ENCODE measurements at regions not wholly inside any gene's neighbourhood (a gene's known extent, or its start where the extent isn't known, plus 50 kb on each side); places are given as distances from the start of the nearest gene placed in this dataset.
"Not testable (repeated sequence)": the region's sequence is repeated elsewhere in the genome, so short reads cannot be mapped to it uniquely, and the experiment has no call there.

DNA sequence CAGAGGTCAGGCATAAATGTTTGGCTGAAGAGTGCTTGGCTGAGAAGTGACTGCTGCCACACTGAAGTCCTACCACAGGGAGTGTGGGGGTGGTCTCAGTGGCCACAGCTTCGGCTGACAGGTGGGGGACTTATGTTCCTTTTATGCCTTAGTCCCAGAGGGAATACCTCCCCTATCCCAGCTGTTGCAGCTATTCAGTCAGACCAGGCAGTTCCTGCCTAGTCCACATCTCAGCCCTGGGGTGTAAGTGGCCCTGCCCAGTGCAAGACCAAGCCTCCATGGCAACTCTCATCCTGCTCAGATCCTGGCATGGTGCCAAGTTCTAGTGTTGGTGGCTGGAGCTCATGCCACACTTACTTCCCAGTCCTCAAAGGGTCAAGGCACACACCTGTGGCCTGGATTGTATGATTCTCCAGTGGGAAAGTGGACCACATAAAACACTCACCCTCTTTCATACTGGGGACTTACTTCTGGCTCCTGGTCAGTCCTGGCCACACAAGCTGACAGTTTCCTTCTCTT lies 161.3 kb upstream of the CAND1 start:
- ATAC-seq (no peak), DNase-seq (ENCODE audit: low spot score) (no peak)

DNA sequence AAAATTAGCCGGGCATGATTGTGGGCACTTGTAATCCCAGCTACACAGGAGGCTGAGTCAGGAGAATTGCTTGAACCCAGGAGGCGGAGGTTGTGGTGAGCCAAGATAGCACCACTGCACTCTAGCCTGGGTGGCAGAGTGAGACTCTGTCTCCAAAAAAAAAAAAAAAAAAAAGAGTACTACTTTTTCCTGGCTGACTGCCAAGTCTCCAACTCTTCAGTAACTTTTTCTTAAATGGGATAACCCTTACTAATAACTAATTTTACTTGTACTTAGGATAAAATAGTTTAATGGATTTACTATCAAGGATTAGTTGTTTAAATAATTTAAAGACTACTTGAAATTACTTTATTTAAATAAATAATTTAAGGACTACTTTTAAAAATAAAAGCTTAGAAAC lies 158.8 kb upstream of the CAND1 start:
- not testable (repeated sequence) for ATAC-seq; DNase-seq (ENCODE audit: low spot score)

DNA sequence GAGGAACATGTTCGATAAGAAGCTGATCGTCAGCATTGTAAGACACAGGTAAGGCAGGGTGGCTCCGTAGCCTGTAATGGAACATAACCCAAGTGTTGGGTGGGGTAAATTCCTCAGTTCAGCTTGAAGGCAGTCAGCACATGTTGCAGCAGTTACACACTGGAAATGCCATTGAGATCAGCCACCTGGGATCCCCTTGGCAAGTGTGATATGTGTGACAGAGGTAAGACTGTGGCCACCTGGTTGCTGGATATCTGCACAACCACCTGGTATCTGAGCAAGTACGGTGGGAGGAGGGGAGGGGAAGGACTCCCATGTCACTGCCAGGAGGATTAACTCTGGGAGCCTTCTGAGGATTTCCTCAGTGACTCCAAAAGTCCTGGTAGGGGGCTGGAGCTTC lies 158.0 kb upstream of the CAND1 start:
- no peak for DNase-seq (ENCODE audit: low spot score)

DNA sequence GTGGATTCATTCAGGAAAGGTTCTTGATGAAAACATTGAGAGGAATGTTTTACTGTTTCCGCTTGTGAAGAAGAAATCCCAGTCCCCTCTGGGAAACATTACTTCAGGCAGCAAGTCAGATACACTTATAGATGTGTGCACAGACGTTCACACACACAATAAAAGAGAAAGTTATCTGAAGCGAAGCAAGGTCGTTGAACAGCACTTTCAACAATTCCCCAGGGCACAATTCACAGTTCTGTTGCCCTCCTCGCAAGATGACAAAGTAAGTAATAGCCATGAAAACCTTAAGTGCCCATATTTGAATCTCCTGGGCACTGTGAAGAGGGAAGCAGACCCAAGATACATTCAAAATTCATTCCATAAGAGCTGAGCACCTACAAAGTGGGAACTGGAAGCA lies 156.6 kb upstream of the CAND1 start:
- ATAC-seq, result no peak

More for the DNA sequence above, 158.0 kb upstream of the CAND1 start:
- no peak for ATAC-seq

DNA sequence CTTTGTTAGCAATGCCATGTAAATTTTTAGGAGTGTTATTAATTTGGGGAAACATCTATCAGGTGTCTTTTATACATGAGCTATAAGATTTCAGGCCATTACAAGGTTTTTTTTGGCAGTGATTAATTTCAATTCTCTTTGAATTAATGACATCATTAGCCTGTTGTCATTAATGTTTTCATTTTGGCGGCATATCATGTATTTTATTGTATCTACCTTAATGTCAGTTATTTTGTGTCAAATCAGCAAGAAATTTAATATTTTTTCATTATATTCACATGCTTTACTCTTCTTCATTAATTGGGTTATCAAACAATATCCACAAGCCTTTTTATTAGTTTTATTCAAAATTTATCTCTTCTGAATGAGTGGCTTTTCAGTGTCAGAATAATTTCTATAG lies 153.0 kb upstream of the CAND1 start:
- ATAC-seq (no peak), DNase-seq (ENCODE audit: low spot score) (no peak)

More for the DNA sequence above, 156.6 kb upstream of the CAND1 start:
- DNase-seq (ENCODE audit: low spot score), result no peak

DNA sequence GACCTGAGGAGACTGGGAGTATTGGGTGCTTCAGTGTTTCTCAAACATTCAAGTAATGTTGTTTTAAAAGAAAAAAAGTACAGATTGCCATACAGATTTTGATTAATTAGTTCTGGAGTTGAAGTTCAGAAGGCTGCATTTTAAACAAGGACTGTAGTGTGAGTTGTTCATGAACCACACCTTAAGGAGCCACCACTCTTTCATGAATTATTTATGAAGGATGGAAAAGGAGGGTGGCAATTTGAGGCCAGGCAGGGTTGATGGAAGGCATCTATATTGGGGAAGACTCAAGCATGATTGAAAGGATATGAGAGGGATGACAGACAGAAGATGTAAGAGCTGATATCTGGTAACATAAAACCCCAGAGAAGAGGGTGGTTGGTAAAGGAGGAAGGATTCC lies 146.6 kb upstream of the CAND1 start:
- ATAC-seq, result no peak
- DNase-seq (ENCODE audit: low spot score), result no peak

DNA sequence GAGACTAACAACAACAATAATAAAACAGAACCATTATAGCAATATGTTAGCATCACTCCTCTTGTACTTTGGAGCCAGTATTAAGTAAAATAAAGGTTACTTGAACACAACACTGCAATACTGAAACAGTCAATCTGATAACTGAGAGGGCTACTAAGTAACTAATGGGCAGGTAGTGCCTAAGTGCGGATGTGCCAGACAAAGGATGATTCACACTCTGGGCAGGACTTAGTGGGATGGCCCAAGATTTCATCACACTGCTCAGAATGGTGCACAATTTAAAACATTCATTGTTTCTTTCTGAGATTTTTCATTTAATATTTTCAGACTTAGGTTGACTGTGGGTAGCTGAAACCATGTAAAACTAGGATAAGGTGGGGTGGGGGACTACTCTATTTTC lies 131.9 kb upstream of the CAND1 start:
- no peak for ATAC-seq
- DNase-seq (ENCODE audit: low spot score), result no peak

DNA sequence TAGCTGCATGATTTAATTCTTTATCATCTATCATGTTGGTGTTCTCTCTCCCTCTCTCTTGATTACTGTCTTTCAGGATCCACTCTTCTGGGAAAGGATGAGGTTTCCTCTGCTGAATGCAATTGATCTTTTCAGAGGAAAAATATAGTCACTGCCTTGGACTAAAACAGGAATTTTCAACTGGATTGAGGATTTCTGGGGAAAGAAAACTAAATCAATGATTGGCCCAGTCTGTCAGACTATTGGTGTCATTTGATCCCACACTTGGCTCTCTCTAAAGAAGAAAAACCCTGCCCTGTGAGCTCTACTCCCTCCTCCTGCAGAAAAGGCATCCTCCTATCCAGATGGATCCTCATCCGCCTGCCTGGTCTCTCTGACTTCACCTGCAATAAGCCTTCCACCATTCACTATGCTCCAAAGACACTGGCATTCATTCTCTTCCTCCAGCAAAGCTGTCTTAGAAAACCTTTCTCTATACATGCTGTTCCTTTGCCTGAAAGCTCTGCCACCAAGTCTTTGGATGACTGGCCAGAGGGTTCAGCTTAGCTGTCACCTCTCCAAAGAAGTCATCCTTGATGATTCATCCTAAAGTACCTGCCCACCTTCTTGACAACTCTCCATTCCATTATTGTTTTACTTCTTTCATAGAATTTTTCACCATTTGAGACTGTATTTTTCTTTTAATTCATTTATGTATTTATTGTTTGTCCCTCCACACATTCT lies 127.7 kb upstream of the CAND1 start:
- ATAC-seq, result no peak
- no peak for DNase-seq (ENCODE audit: low spot score)

DNA sequence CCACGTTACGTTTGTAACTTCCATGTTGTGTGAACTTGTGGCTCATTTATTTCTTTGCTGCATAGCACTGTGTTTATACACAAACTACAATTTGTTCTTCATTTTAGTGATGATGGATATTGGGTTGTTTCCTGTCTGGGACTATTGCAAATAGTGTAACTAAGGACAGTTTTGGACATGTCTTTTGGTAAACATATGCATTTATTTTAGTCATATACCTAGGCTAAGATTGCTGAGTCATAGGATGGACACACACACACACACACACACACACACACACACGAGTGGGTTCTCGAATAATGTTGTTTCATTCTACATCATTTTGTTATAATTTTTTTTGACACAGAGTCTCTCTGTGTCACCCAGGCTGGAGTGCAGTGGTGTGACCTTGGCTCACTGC lies 123.5 kb upstream of the CAND1 start:
- DNase-seq (ENCODE audit: low spot score), result no peak
- ATAC-seq, result no peak

DNA sequence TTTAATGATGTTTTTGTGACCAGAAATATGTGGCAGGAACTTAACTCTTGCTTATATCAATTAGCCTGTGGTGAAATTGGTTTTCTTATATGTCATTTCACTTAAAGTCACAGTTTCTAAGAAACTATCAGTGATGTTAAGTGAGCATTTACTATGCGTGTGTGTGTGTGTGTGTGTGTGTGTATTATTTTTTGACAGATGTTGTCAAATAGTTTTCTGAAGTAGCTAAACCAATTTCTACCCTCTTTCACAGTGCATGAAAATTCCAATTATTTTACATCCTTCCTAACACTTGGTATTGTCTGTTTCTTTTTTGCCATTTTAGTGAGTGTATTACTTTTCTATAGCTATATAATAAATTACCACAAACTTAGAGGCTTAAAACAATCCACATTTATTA lies 122.1 kb upstream of the CAND1 start:
- no peak for DNase-seq (ENCODE audit: low spot score)
- ATAC-seq, result no peak

DNA sequence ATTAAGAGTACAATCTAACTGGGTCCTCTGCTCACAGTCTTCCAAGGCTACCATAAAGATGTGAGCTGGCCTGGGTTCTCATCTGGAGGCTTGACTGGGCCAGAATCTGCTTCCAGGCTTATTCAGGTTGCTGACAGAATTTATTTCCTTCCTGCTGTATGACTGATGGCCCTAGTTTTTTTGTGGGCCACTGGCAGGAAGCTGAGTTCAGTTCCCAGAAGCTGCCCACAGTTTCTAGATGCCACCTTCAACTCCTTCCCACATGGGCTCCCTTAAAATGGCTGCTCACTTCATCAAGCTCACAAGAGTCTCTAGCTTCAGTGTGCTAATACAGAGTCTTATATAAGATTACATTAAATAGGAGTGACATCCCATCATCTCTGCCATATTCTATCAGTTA lies 121.7 kb upstream of the CAND1 start:
- DNase-seq (ENCODE audit: low spot score) (no peak), ATAC-seq (no peak)

DNA sequence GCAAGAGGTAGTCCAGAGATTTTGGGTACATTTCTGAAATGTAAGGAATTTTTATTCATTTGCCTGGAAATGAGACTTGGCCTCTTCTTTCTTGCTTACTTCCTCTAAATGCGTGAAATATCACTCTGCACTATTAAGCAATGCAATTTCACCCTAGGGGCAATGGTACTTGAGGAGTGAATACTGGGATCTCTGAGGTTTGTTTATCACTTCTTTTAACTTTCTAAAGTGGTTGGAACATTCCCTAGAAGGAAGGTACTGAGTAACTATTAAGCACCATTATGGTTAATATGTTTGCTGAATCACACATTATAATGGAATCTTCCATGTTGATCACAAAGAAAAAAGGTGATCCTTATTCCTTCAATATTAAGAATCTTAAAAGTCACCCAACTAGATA lies 120.9 kb upstream of the CAND1 start:
- no peak for ATAC-seq

DNA sequence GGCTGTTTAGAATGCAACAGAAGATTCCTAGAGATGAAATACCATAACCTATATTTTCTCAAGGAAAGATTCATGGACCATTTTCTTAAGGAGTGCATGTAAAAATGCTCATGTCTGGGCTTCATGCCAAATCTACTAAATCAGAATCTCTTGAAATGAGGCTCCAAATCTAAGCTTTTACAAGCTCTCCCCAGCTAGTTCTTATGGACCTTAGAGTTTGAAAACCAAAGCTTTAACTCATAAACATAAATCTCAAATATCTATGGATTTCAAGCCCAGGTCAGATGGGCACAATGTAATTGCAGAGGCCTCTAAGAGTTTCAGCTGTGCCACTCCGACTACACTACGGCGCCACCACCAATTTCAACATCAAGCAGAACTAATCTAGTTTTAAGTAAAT lies 117.3 kb upstream of the CAND1 start:
- DNase-seq (ENCODE audit: low spot score), result no peak

More for the DNA sequence above, 120.9 kb upstream of the CAND1 start:
- no peak for DNase-seq (ENCODE audit: low spot score)

DNA sequence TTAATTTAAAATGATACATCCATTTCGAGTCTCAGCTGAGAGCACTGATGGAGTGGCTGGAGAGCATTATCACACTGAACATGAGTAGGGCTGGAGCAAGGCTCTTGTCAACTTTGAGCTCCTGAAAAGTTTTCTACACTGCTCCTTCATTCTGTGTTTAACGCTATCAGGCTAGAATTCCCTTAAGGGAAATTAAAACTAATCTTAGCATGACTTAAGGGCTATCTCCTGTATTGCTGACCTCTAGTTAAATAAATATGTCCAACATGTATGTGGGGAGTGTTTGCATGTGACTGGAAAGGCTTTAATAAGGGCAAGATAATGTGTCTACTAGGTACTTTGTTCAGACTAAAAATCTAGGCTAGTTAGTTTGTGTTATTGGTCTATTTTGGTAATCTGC lies 116.7 kb upstream of the CAND1 start:
- ATAC-seq (no peak), DNase-seq (ENCODE audit: low spot score) (no peak)

More for the DNA sequence above, 117.3 kb upstream of the CAND1 start:
- no peak for ATAC-seq

DNA sequence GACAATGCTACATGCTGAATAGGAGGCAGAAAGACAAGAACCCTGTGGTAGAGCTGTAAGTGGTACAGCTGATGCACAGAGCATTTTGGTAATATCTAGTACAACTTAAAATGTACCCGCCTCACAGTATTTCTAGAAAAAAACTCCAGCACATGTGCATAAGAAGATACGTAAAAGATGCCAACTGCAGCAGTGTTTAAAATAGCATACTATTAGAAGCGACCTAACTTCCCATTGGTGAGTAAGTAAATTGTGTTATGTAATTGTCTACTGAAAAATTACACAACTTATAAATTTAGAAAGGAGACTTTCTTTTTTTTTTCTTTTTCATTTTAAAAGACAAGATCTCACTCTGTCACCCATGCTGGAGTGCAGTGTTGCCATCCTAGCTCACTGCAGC lies 114.3 kb upstream of the CAND1 start:
- ATAC-seq (no peak), DNase-seq (ENCODE audit: low spot score) (no peak)

DNA sequence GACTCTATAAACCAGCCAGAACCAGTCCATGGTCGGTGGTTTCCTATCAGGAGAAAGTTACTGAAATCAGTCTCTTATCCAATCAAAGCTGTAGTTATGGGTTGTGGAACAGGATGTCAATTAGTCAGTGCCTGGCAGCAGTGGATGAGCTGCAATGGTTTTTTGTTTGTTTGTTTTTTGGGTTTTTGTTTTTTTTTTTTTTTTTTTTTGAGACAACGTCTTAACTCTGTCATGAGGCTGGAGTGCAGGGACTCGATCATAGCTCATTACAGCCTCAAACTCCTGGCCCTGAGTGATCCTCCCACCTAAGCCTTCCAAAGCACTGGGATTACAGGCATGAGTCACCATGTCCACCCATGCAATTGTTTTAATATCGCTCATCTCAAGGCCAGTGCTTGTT lies 113.3 kb upstream of the CAND1 start:
- no peak for ATAC-seq
- no peak for DNase-seq (ENCODE audit: low spot score)

DNA sequence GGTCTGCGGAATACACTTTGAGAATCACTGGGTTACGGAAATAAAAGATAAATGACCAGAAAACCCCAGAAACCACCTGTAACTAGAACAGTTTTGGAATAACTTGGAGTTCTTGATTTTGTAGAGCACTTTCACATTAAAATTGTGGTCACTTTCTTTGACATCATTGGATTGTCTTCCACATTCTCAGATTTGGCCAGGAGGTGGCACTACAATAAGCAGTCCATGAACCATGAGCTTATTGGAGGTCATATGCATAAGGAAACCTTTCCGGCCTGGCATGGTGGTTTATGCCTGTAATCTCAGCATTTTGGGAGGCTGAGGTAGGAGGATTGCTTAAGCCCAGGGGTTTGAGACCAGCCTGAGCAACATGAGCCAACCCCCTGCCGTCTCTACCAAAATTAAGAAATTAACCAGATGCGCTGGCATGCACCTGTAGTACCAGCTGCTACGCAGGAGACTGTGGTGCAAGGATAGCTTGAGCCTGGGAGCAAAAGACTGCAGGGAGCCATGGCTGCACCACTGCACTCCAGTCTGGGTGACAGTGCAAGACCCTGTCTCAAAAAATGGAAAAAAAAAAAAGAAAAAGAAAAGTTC lies 107.7 kb upstream of the CAND1 start:
- peak; percentile 43 for DNase-seq (ENCODE audit: low spot score)

DNA sequence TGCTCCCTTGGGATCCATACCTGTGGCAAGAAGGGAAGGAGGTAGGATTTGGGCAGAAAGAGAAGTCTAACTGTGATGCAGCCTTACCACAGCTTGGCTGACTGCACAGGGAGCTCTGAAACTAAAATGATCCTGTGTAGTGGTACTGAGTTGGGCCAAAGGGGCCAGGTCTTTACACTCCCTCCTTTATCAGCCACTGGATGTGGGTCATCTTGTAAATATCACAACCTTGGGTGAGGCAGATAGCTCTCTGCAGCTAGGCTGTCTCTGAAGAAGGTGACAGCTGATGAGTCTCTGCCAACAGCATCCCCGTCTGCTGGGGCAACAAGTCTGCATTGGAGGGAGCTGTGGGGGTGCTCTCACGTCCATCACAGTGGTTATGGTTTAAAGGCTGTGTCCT lies 95.9 kb upstream of the CAND1 start:
- DNase-seq (ENCODE audit: low spot score) (no peak), ATAC-seq (no peak)

More for the DNA sequence above, 107.7 kb upstream of the CAND1 start:
- ATAC-seq, result peak; percentile 84

DNA sequence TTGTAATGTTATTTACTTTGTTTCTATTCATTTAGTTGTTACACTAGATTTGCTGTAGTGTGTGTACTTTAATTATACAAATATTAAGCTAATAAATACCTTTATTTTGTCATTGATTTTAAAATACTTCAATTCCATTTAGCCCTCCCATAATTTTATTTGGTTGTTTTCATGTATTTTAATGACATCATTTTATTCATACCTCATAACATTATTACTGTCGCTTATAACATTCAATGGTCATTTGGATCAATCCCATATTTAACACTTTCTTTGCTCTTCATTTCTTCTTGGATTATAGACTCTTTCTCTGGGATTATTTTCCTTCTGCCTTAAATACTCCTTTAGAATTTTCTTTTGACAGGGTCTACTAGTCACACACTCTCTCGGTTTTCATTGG lies 86.6 kb upstream of the CAND1 start:
- DNase-seq (ENCODE audit: low spot score) (no peak), ATAC-seq (no peak)

DNA sequence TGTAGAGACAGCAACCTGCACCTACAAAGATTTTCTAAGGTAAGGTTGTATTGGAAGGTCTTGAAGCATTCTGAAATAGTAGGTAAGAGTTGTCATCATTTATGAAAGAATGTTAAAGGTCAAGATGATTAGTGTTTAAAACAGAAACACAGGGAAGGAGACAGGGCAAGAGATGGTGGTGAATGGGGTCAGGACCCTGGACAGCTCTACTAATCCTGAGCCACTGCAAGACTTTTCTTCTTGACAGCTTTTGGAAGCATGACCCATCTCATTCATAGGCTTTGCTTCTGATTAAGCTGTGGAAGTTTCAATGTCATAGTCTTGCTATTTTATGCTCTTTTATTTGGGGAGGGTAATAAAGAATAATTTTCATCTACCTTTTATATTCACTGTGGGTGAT lies 75.5 kb upstream of the CAND1 start:
- DNase-seq (ENCODE audit: low spot score) (no peak), ATAC-seq (no peak)

DNA sequence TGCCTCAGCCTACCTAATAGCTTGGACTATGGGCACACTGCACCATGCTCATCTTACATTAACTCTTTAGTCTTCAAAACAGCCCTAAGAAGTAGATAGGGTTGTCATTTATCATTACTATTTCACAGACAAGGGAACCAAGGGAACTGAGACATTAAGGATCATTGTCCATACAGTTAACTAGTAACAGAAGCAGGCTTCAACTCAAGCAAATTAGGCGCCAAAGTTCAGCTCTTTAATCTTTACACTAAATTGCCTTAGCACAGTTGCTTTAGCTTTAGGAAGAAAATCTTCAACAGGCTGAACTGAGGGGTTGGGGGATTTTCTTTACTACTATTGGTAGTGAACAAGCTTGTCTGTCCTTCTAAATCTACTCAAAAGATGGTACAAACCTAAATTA lies 68.8 kb upstream of the CAND1 start:
- ATAC-seq (no peak), DNase-seq (ENCODE audit: low spot score) (no peak)

DNA sequence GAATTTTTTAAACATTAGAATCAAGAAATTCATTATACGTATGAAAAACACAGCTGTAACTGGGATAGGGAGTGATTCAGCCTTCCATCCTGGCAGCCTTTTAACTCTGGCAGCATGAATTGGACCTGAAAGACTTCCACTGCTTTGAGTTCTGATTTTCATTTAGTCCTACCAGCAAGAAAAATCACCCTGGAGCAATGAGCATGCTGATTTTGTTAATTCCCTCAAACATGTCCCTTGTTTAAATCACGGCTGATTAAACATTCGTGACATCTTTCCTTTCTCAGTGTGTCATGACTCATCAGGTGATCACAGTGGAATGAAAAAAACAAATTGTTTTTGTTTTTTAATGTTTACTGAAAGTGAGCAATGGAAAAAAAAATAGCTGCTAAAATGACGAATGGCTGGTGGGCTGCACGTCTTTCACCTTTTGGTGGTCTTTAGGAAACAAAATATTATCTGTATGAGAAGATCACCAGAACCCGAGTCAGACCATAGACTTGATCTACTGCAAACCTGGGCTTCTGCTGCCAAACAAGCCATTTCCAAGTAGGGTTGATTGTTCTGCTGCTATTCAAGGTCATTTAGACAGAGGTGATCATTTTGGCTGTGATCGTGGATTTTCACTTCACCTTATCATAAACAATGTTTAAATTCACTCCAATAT lies 67.0 kb upstream of the CAND1 start:
- ATAC-seq (no peak), DNase-seq (ENCODE audit: low spot score) (no peak)
